ENCODE measurements at regions not wholly inside any gene's neighbourhood (a gene's known extent, or its start where the extent isn't known, plus 50 kb on each side); places are given as distances from the start of the nearest gene placed in this dataset.

GRCh38 chr7:18081617-18082016, 54.0 kb upstream of the PRPS1L1 start:
- no peak for DNase-seq (ENCODE audit: low read depth in 2 of 3, low spot score in 1 of 3)

- no peak for DNase-seq (ENCODE audit: low read depth in 2 of 3, low spot score in 1 of 3)
Observed at GRCh38 chr7:18082169-18082568, 54.5 kb upstream of the PRPS1L1 start.

GRCh38 chr7:18086165-18087025, 58.7 kb upstream of the PRPS1L1 start:
- DNase-seq (ENCODE audit: low read depth in 2 of 3, low spot score in 1 of 3): no peak

- no peak for DNase-seq (ENCODE audit: low read depth in 2 of 3, low spot score in 1 of 3)
Observed at GRCh38 chr7:18087026-18087686, 59.5 kb upstream of the PRPS1L1 start.

GRCh38 chr7:18087687-18088078, 60.0 kb upstream of the PRPS1L1 start:
- DNase-seq (ENCODE audit: low read depth in 2 of 3, low spot score in 1 of 3): no peak

- no peak for DNase-seq (ENCODE audit: low read depth in 2 of 3, low spot score in 1 of 3)
Observed at GRCh38 chr7:18096087-18096486, 68.4 kb upstream of the PRPS1L1 start.

- no peak for DNase-seq (ENCODE audit: low read depth in 2 of 3, low spot score in 1 of 3)
Observed at GRCh38 chr7:18102576-18102975, 74.9 kb upstream of the PRPS1L1 start.

- DNase-seq (ENCODE audit: low read depth in 2 of 3, low spot score in 1 of 3): no peak
Observed at GRCh38 chr7:18103436-18104218, 76.0 kb upstream of the PRPS1L1 start.

GRCh38 chr7:18109762-18110161, 82.1 kb upstream of the PRPS1L1 start:
- no peak for DNase-seq (ENCODE audit: low read depth in 2 of 3, low spot score in 1 of 3)

GRCh38 chr7:18116661-18117060, 89.0 kb upstream of the PRPS1L1 start:
- DNase-seq (ENCODE audit: low read depth in 2 of 3, low spot score in 1 of 3): no peak

GRCh38 chr7:18117482-18117881, 89.8 kb upstream of the PRPS1L1 start:
- DNase-seq (ENCODE audit: low read depth in 2 of 3, low spot score in 1 of 3): no peak

GRCh38 chr7:18119985-18120384, 92.3 kb upstream of the PRPS1L1 start:
- no peak for DNase-seq (ENCODE audit: low read depth in 2 of 3, low spot score in 1 of 3)

GRCh38 chr7:18123508-18124239, 96.0 kb upstream of the PRPS1L1 start:
- DNase-seq (ENCODE audit: low read depth in 2 of 3, low spot score in 1 of 3): no peak

GRCh38 chr7:18125476-18125875, 97.8 kb upstream of the PRPS1L1 start:
- no peak for DNase-seq (ENCODE audit: low read depth in 2 of 3, low spot score in 1 of 3)

GRCh38 chr7:18126281-18126680, 98.6 kb upstream of the PRPS1L1 start:
- no peak for DNase-seq (ENCODE audit: low read depth in 2 of 3, low spot score in 1 of 3)

- DNase-seq (ENCODE audit: low read depth in 2 of 3, low spot score in 1 of 3): no peak
Observed at GRCh38 chr7:18128846-18129245, 101.2 kb upstream of the PRPS1L1 start.

- DNase-seq (ENCODE audit: low read depth in 2 of 3, low spot score in 1 of 3): no peak
Observed at GRCh38 chr7:18132811-18133210, 105.2 kb upstream of the PRPS1L1 start.

GRCh38 chr7:18133921-18134320, 106.3 kb upstream of the PRPS1L1 start:
- no peak for DNase-seq (ENCODE audit: low read depth in 2 of 3, low spot score in 1 of 3)

GRCh38 chr7:18140943-18141342, 113.3 kb upstream of the PRPS1L1 start:
- DNase-seq (ENCODE audit: low read depth in 2 of 3, low spot score in 1 of 3): no peak

- no peak for DNase-seq (ENCODE audit: low read depth in 2 of 3, low spot score in 1 of 3)
Observed at GRCh38 chr7:18144166-18144565, 116.5 kb upstream of the PRPS1L1 start.

- DNase-seq (ENCODE audit: low read depth in 2 of 3, low spot score in 1 of 3): no peak
Observed at GRCh38 chr7:18145160-18145559, 117.5 kb upstream of the PRPS1L1 start.
